Endodermal cell (in vitro differentiated cells): ENCODE measurements at regions not wholly inside any gene's neighbourhood (a gene's known extent, or its start where the extent isn't known, plus 50 kb on each side); places are given as distances from the start of the nearest gene placed in this dataset.

ENCODE experiments used
- DNase-seq: peaks from one replicate; pipeline ENCODE4 v3.0.0-alpha.2; 2017
- H3K27ac ChIP-seq: 2 replicates; pipeline ENCODE4 v1.5.1; 2013; ENCODE audit warnings: mild to moderate bottlenecking, low read depth, low read length, moderate library complexity
- H3K27me3 ChIP-seq: 2 replicates; pipeline ENCODE4 v1.6.1; 2013; ENCODE audit warnings: mild to moderate bottlenecking, low read length, moderate library complexity; ENCODE audit not compliant: insufficient read depth, control insufficient read depth, poor library complexity, severe bottlenecking
- H3K36me3 ChIP-seq: 2 replicates; pipeline ENCODE4 v1.7.0; 2013; ENCODE audit warnings: mild to moderate bottlenecking, low read length, moderate library complexity; ENCODE audit not compliant: control insufficient read depth, insufficient read depth
- H3K4me1 ChIP-seq: one replicate; pipeline ENCODE4 v1.7.0; 2013; ENCODE audit warnings: low read length; ENCODE audit not compliant: control insufficient read depth, insufficient read depth
- H3K4me3 ChIP-seq: 2 replicates; pipeline ENCODE4 v1.5.1; 2013; ENCODE audit warnings: mild to moderate bottlenecking, low read length, moderate library complexity
- H3K9ac ChIP-seq: 2 replicates; pipeline ENCODE4 v1.6.1; 2013; ENCODE audit warnings: mild to moderate bottlenecking, low read length, moderate library complexity; ENCODE audit not compliant: poor library complexity, severe bottlenecking; ENCODE audit errors: extremely low read depth
- H3K9me3 ChIP-seq: 2 replicates; pipeline ENCODE4 v1.6.1; 2013; ENCODE audit warnings: mild to moderate bottlenecking, low read length, moderate library complexity; ENCODE audit not compliant: control insufficient read depth
- H3K27ac Mint-ChIP-seq: 2 replicates; pipeline ENCODE4 v1.8.0; 2020; ENCODE audit warnings: mixed read lengths
- H3K27me3 Mint-ChIP-seq: 2 replicates; pipeline ENCODE4 v1.8.0; 2021; ENCODE audit warnings: mild to moderate bottlenecking, mixed read lengths; ENCODE audit not compliant: insufficient read depth
- H3K36me3 Mint-ChIP-seq: 2 replicates; pipeline ENCODE4 v1.8.0; 2020; ENCODE audit warnings: low read depth, mixed read lengths
- H3K4me1 Mint-ChIP-seq: 2 replicates; pipeline ENCODE4 v1.8.0; 2020; ENCODE audit warnings: mixed read lengths
- H3K4me3 Mint-ChIP-seq: 2 replicates; pipeline ENCODE4 v1.8.0; 2020; ENCODE audit warnings: mild to moderate bottlenecking, moderate library complexity, mixed read lengths
- H3K9me3 Mint-ChIP-seq: 2 replicates; pipeline ENCODE4 v1.8.0; 2020; ENCODE audit warnings: mild to moderate bottlenecking, mixed read lengths
- CTCF ChIP-seq: fragments of 200-600 bp; sonication (generic); conservative IDR thresholded peaks from 2 replicates; pipeline ENCODE4 v1.5.0; 2021; ENCODE audit warnings: antibody characterized with exemption, mild to moderate bottlenecking
- WGBS, 2 experiments: methylation state at CpG; one replicate each; pipeline versions ENCODE4 v1.1.5 to v1.1.7; 2013; ENCODE audit warnings: missing lambda C conversion rate in 2 of 2, mixed read lengths in 1 of 2; ENCODE audit not compliant: insufficient coverage in 1 of 2, insufficient read length in 1 of 2; 5-methylcytosine and 5-hydroxymethylcytosine counted together

- no peak overlapping the region for H3K27ac Mint-ChIP-seq
- peak; percentile 33 for TF ChIP-seq CTCF
- H3K4me1 Mint-ChIP-seq, result peaks cover 6% of the 10 kb centered on the region
- H3K9me3 ChIP-seq, result no peaks in the 10 kb centered on the region
- 84 to 100% methylated on average over 1 to 5 of the region's 5 CpGs for WGBS, 2 experiments
- no peaks in the 10 kb centered on the region for H3K36me3 Mint-ChIP-seq
- H3K36me3 ChIP-seq, result no peaks in the 10 kb centered on the region
- H3K4me1 ChIP-seq, result no peaks in the 10 kb centered on the region
- H3K4me3 ChIP-seq, result no peak overlapping the region
- no peak for DNase-seq
- H3K9me3 Mint-ChIP-seq, result no peaks in the 10 kb centered on the region
- no peaks in the 10 kb centered on the region for H3K27me3 ChIP-seq
- H3K9ac ChIP-seq, result no peak overlapping the region
- no peaks in the 10 kb centered on the region for H3K27me3 Mint-ChIP-seq
- no peak overlapping the region for H3K4me3 Mint-ChIP-seq
- peak overlapping the region; percentile 82 for H3K27ac ChIP-seq
Measured at GRCh38 chr21:16775076-16775475, 737.8 kb upstream of the CXADR start.

GRCh38 chr21:16777041-16777720 lies 735.7 kb upstream of the CXADR start:
- no peaks in the 10 kb centered on the region for H3K36me3 ChIP-seq
- no peak for TF ChIP-seq CTCF
- no peak overlapping the region for H3K27ac ChIP-seq
- 78 to 96% methylated on average over 3 to 5 of the region's 6 CpGs for WGBS, 2 experiments
- H3K4me1 ChIP-seq, result no peaks in the 10 kb centered on the region
- no peak overlapping the region for H3K9ac ChIP-seq
- no peaks in the 10 kb centered on the region for H3K27me3 Mint-ChIP-seq
- no peak for DNase-seq
- H3K9me3 Mint-ChIP-seq, result no peaks in the 10 kb centered on the region
- no peak overlapping the region for H3K4me3 ChIP-seq
- H3K27me3 ChIP-seq, result no peaks in the 10 kb centered on the region
- H3K9me3 ChIP-seq, result no peaks in the 10 kb centered on the region
- H3K4me1 Mint-ChIP-seq, result peaks cover 6% of the 10 kb centered on the region
- no peak overlapping the region for H3K4me3 Mint-ChIP-seq
- no peak overlapping the region for H3K27ac Mint-ChIP-seq
- H3K36me3 Mint-ChIP-seq, result no peaks in the 10 kb centered on the region

GRCh38 chr21:16788584-16788983 lies 724.3 kb upstream of the CXADR start:
- no peaks in the 10 kb centered on the region for H3K36me3 ChIP-seq
- no peak for TF ChIP-seq CTCF
- Mint-ChIP-seq H3K4me1 (no peaks in the 10 kb centered on the region), H3K4me3 (no peak overlapping the region), H3K9me3 (peaks cover 19% of the 10 kb centered on the region), H3K27me3 (no peaks in the 10 kb centered on the region), H3K36me3 (no peaks in the 10 kb centered on the region), H3K27ac (no peak overlapping the region)
- H3K27ac ChIP-seq, result no peak overlapping the region
- no peaks in the 10 kb centered on the region for H3K9me3 ChIP-seq
- H3K4me1 ChIP-seq, result no peaks in the 10 kb centered on the region
- H3K27me3 ChIP-seq, result no peaks in the 10 kb centered on the region
- DNase-seq, result no peak
- WGBS, 2 experiments, result 0 to 44% methylated on average over 1 to 2 of the region's 2 CpGs
- H3K9ac ChIP-seq, result no peak overlapping the region
- no peak overlapping the region for H3K4me3 ChIP-seq
